HUES48 (cell line): ENCODE measurements at regions not wholly inside any gene's neighbourhood (a gene's known extent, or its start where the extent isn't known, plus 50 kb on each side); places are given as distances from the start of the nearest gene placed in this dataset.

ENCODE experiments used
- H3K27ac ChIP-seq: one replicate; pipeline ENCODE4 v1.7.0; 2013; ENCODE audit warnings: low read depth, low read length, inconsistent platforms
- H3K27me3 ChIP-seq: 2 replicates; pipeline ENCODE4 v1.6.1; 2013; ENCODE audit warnings: mild to moderate bottlenecking, low read length; ENCODE audit not compliant: control insufficient read depth, insufficient read depth
- H3K36me3 ChIP-seq: 2 replicates; pipeline ENCODE4 v1.6.1; 2013; ENCODE audit warnings: low read length; ENCODE audit not compliant: control insufficient read depth, insufficient read depth
- H3K4me1 ChIP-seq: 2 replicates; pipeline ENCODE4 v1.6.1; 2013; ENCODE audit warnings: mild to moderate bottlenecking, low read length; ENCODE audit not compliant: control insufficient read depth, insufficient read depth
- H3K4me3 ChIP-seq: 2 replicates; pipeline ENCODE4 v1.5.1; 2013; ENCODE audit warnings: mild to moderate bottlenecking, low read depth, low read length
- H3K9ac ChIP-seq: 2 replicates; pipeline ENCODE4 v1.6.1; 2013; ENCODE audit warnings: mild to moderate bottlenecking, low read depth, low read length, moderate library complexity
- H3K9me3 ChIP-seq: 2 replicates; pipeline ENCODE4 v1.6.1; 2013; ENCODE audit warnings: low read length; ENCODE audit not compliant: control insufficient read depth, insufficient read depth

GRCh38 chr15:66999046-66999968, 66.1 kb upstream of the SMAD3 start:
- Histone ChIP-seq H3K9ac (no peak overlapping the region), H3K9me3 (no peaks in the 10 kb centered on the region), H3K36me3 (no peaks in the 10 kb centered on the region), H3K27me3 (no peaks in the 10 kb centered on the region), H3K4me3 (no peak overlapping the region), H3K4me1 (no peaks in the 10 kb centered on the region), H3K27ac (no peak overlapping the region)

- no peaks in the 10 kb centered on the region for H3K9me3 ChIP-seq
- H3K9ac ChIP-seq, result no peak overlapping the region
- H3K27ac ChIP-seq, result no peak overlapping the region
- no peaks in the 10 kb centered on the region for H3K36me3 ChIP-seq
- no peaks in the 10 kb centered on the region for H3K27me3 ChIP-seq
- no peaks in the 10 kb centered on the region for H3K4me1 ChIP-seq
- no peak overlapping the region for H3K4me3 ChIP-seq
These were observed 64.5 kb upstream of the SMAD3 start for GRCh38 chr15:67000896-67001295.

GRCh38 chr15:67002368-67002767, 63.0 kb upstream of the SMAD3 start:
- Histone ChIP-seq H3K4me1 (no peaks in the 10 kb centered on the region), H3K36me3 (no peaks in the 10 kb centered on the region), H3K4me3 (no peak overlapping the region), H3K27ac (no peak overlapping the region), H3K9ac (no peak overlapping the region), H3K9me3 (no peaks in the 10 kb centered on the region), H3K27me3 (no peaks in the 10 kb centered on the region)

GRCh38 chr15:67003586-67003985, 61.8 kb upstream of the SMAD3 start:
- Histone ChIP-seq H3K4me1 (no peaks in the 10 kb centered on the region), H3K9ac (no peak overlapping the region), H3K9me3 (no peaks in the 10 kb centered on the region), H3K36me3 (no peaks in the 10 kb centered on the region), H3K27me3 (no peaks in the 10 kb centered on the region), H3K27ac (no peak overlapping the region), H3K4me3 (no peak overlapping the region)

- H3K9me3 ChIP-seq, result no peaks in the 10 kb centered on the region
- H3K27ac ChIP-seq, result no peak overlapping the region
- H3K4me3 ChIP-seq, result no peak overlapping the region
These were observed 61.3 kb upstream of the SMAD3 start for GRCh38 chr15:67004142-67004541.

GRCh38 chr15:67005294-67005996, 60.0 kb upstream of the SMAD3 start:
- H3K27me3 ChIP-seq, result no peaks in the 10 kb centered on the region
- H3K4me3 ChIP-seq, result no peak overlapping the region
- H3K4me1 ChIP-seq, result no peaks in the 10 kb centered on the region
- no peaks in the 10 kb centered on the region for H3K9me3 ChIP-seq
- no peak overlapping the region for H3K27ac ChIP-seq
- H3K36me3 ChIP-seq, result no peaks in the 10 kb centered on the region
- no peak overlapping the region for H3K9ac ChIP-seq

More at GRCh38 chr15:67004142-67004541, 61.3 kb upstream of the SMAD3 start:
- no peaks in the 10 kb centered on the region for H3K27me3 ChIP-seq
- H3K36me3 ChIP-seq, result no peaks in the 10 kb centered on the region
- no peaks in the 10 kb centered on the region for H3K4me1 ChIP-seq
- no peak overlapping the region for H3K9ac ChIP-seq

- no peaks in the 10 kb centered on the region for H3K9me3 ChIP-seq
- no peak overlapping the region for H3K9ac ChIP-seq
- H3K4me3 ChIP-seq, result no peak overlapping the region
- H3K27me3 ChIP-seq, result no peaks in the 10 kb centered on the region
- no peak overlapping the region for H3K27ac ChIP-seq
- peaks cover 7% of the 10 kb centered on the region for H3K4me1 ChIP-seq
- H3K36me3 ChIP-seq, result no peaks in the 10 kb centered on the region
These were observed 59.0 kb upstream of the SMAD3 start for GRCh38 chr15:67006083-67007065.

GRCh38 chr15:67009576-67010569, 55.5 kb upstream of the SMAD3 start:
- no peak overlapping the region for H3K4me3 ChIP-seq
- H3K9me3 ChIP-seq, result no peaks in the 10 kb centered on the region
- H3K9ac ChIP-seq, result no peak overlapping the region
- no peak overlapping the region for H3K27ac ChIP-seq
- H3K4me1 ChIP-seq, result peaks cover 28% of the 10 kb centered on the region
- no peaks in the 10 kb centered on the region for H3K36me3 ChIP-seq
- H3K27me3 ChIP-seq, result no peaks in the 10 kb centered on the region

- no peak overlapping the region for H3K27ac ChIP-seq
- H3K9ac ChIP-seq, result no peak overlapping the region
- H3K36me3 ChIP-seq, result no peaks in the 10 kb centered on the region
- H3K4me1 ChIP-seq, result peaks cover 28% of the 10 kb centered on the region
- no peaks in the 10 kb centered on the region for H3K9me3 ChIP-seq
- H3K4me3 ChIP-seq, result no peak overlapping the region
- H3K27me3 ChIP-seq, result no peaks in the 10 kb centered on the region
These were observed 54.3 kb upstream of the SMAD3 start for GRCh38 chr15:67010898-67011616.
